ENCODE measurements at regions not wholly inside any gene's neighbourhood (a gene's known extent, or its start where the extent isn't known, plus 50 kb on each side); places are given as distances from the start of the nearest gene placed in this dataset.

- H4K91ac ChIP-seq (ENCODE audit: low read length): no peak overlapping the region
- H2BK120ac ChIP-seq (ENCODE audit: low read depth, low read length): no peak overlapping the region
- H2AK5ac ChIP-seq (ENCODE audit: low read length, severe bottlenecking): no peak overlapping the region
- H3K4me2 ChIP-seq (ENCODE audit: low read length, poor library complexity, severe bottlenecking): no peak overlapping the region
- no peaks in the 10 kb centered on the region for H3K79me1 ChIP-seq (replicated peaks; ENCODE audit: low read length, poor library complexity, severe bottlenecking)
- H2BK5ac ChIP-seq (ENCODE audit: low read depth, low read length, poor library complexity, severe bottlenecking): no peak overlapping the region
- no peak overlapping the region for H3K23ac ChIP-seq (ENCODE audit: low read length in 2 of 2)
- H3K4me1 ChIP-seq (ENCODE audit: control insufficient read depth, insufficient read depth, low read depth, low read length): no peaks in the 10 kb centered on the region
- no peak overlapping the region for H2BK12ac ChIP-seq (ENCODE audit: low read length in 2 of 2)
- no peak overlapping the region for H3K9ac ChIP-seq (ENCODE audit: low read length)
- DNase-seq: no peak
- no peaks in the 10 kb centered on the region for H3K36me3 ChIP-seq (ENCODE audit: control insufficient read depth in 1 of 2, insufficient read depth in 2 of 2, low read depth in 1 of 2, low read length in 2 of 2)
- H3K18ac ChIP-seq (ENCODE audit: low read depth in 1 of 2, low read length in 2 of 2): no peak overlapping the region
- 63% methylated on average over 5 of the region's 7 CpGs for WGBS
- peaks cover 10 to 21% of the 10 kb centered on the region in 2 experiments for H3K27me3 ChIP-seq (ENCODE audit: control insufficient read depth in 1 of 2, insufficient read depth in 1 of 2, low read length in 2 of 2)
- H3K14ac ChIP-seq (ENCODE audit: low read length in 2 of 2): no peak overlapping the region
- no peak overlapping the region for H3K4me3 ChIP-seq (ENCODE audit: insufficient read depth in 1 of 2, low read depth in 1 of 2, low read length in 2 of 2)
- no peak overlapping the region for H3K4ac ChIP-seq (ENCODE audit: low read depth in 1 of 2, low read length in 2 of 2)
- H4K8ac ChIP-seq (ENCODE audit: low read length): no peak overlapping the region
- H3K27ac ChIP-seq (ENCODE audit: low read length, poor library complexity, severe bottlenecking): no peak overlapping the region
- H2AFZ ChIP-seq (ENCODE audit: low read depth, low read length): no peak overlapping the region
- no peak overlapping the region for H2BK15ac ChIP-seq (ENCODE audit: low read depth, poor library complexity, severe bottlenecking)
- no peaks in the 10 kb centered on the region for H3K9me3 ChIP-seq (ENCODE audit: control insufficient read depth, low read length)
These were observed 135.1 kb upstream of the MAGI3 start for GRCh38 chr1:113255038-113255719.

DNA sequence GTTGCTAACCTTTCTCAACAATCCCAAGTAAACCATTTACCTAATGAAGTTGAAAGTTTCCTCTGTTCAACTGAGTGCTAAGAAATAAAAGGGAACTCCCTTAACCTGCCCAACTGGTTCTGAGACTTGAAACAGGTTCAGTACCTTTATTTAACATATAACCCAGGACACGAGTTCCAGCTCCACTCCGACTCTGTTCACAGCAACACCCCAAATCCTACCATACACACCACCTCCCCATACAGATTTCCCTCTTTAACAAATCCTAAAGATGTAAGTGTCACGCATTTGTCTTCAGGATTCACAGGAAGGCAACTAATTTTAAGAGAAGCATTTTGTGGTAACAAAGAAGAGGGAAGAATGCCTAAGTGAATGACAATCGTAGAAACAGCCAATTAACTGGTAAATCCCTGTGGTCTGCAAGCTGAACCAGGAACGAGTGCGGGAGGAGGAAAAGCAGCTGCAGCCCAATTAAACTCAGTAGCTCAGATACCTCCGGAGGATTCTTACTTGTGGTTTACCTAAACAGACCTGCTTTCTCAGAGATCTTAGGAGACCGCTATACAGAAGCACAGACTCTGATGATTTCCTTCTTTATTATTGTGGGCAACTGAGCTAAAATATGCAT is 134.5 kb upstream of the MAGI3 start:
- Histone ChIP-seq H3K79me1 (replicated peaks; ENCODE audit: low read length, poor library complexity, severe bottlenecking) (no peaks in the 10 kb centered on the region), H4K8ac (ENCODE audit: low read length) (no peak overlapping the region), H3K4me1 (ENCODE audit: control insufficient read depth, insufficient read depth, low read depth, low read length) (no peaks in the 10 kb centered on the region), H3K36me3 (ENCODE audit: control insufficient read depth in 1 of 2, insufficient read depth in 2 of 2, low read depth in 1 of 2, low read length in 2 of 2) (no peaks in the 10 kb centered on the region), H3K9ac (ENCODE audit: low read length) (no peak overlapping the region), H3K9me3 (ENCODE audit: control insufficient read depth, low read length) (no peaks in the 10 kb centered on the region), H2AK5ac (ENCODE audit: low read length, severe bottlenecking) (no peak overlapping the region), H2BK15ac (ENCODE audit: low read depth, poor library complexity, severe bottlenecking) (no peak overlapping the region), H3K4me3 (ENCODE audit: insufficient read depth in 1 of 2, low read depth in 1 of 2, low read length in 2 of 2) (no peak overlapping the region), H3K4ac (ENCODE audit: low read depth in 1 of 2, low read length in 2 of 2) (no peak overlapping the region), H4K91ac (ENCODE audit: low read length) (no peak overlapping the region), H2BK5ac (ENCODE audit: low read depth, low read length, poor library complexity, severe bottlenecking) (no peak overlapping the region), H2BK12ac (ENCODE audit: low read length in 2 of 2) (no peak overlapping the region), H3K27ac (ENCODE audit: low read length, poor library complexity, severe bottlenecking) (no peak overlapping the region), H3K4me2 (ENCODE audit: low read length, poor library complexity, severe bottlenecking) (no peak overlapping the region), H3K27me3 (ENCODE audit: control insufficient read depth in 1 of 2, insufficient read depth in 1 of 2, low read length in 2 of 2) (peaks cover 11 to 18% of the 10 kb centered on the region in 2 experiments), H3K14ac (ENCODE audit: low read length in 2 of 2) (no peak overlapping the region), H3K23ac (ENCODE audit: low read length in 2 of 2) (no peak overlapping the region), H2AFZ (ENCODE audit: low read depth, low read length) (no peak overlapping the region), H2BK120ac (ENCODE audit: low read depth, low read length) (no peak overlapping the region), H3K18ac (ENCODE audit: low read depth in 1 of 2, low read length in 2 of 2) (no peak overlapping the region)
- 34% methylated on average over 7 of the region's 8 CpGs for WGBS
- DNase-seq: no peak

GRCh38 chr1:113256348-113256729 is 134.0 kb upstream of the MAGI3 start:
- Histone ChIP-seq H2AK5ac (ENCODE audit: low read length, severe bottlenecking) (no peak overlapping the region), H4K8ac (ENCODE audit: low read length) (no peak overlapping the region), H3K4me2 (ENCODE audit: low read length, poor library complexity, severe bottlenecking) (no peak overlapping the region), H2BK12ac (ENCODE audit: low read length in 2 of 2) (no peak overlapping the region), H3K14ac (ENCODE audit: low read length in 2 of 2) (no peak overlapping the region), H4K91ac (ENCODE audit: low read length) (no peak overlapping the region), H3K4me1 (ENCODE audit: control insufficient read depth, insufficient read depth, low read depth, low read length) (no peaks in the 10 kb centered on the region), H3K23ac (ENCODE audit: low read length in 2 of 2) (no peak overlapping the region), H3K27ac (ENCODE audit: low read length, poor library complexity, severe bottlenecking) (no peak overlapping the region), H3K27me3 (ENCODE audit: control insufficient read depth in 1 of 2, insufficient read depth in 1 of 2, low read length in 2 of 2) (peaks cover 11 to 18% of the 10 kb centered on the region in 2 experiments), H3K36me3 (ENCODE audit: control insufficient read depth in 1 of 2, insufficient read depth in 2 of 2, low read depth in 1 of 2, low read length in 2 of 2) (no peaks in the 10 kb centered on the region), H3K18ac (ENCODE audit: low read depth in 1 of 2, low read length in 2 of 2) (no peak overlapping the region), H3K4ac (ENCODE audit: low read depth in 1 of 2, low read length in 2 of 2) (no peak overlapping the region), H3K9ac (ENCODE audit: low read length) (no peak overlapping the region), H3K9me3 (ENCODE audit: control insufficient read depth, low read length) (no peaks in the 10 kb centered on the region), H2AFZ (ENCODE audit: low read depth, low read length) (no peak overlapping the region), H2BK5ac (ENCODE audit: low read depth, low read length, poor library complexity, severe bottlenecking) (no peak overlapping the region), H3K79me1 (replicated peaks; ENCODE audit: low read length, poor library complexity, severe bottlenecking) (no peaks in the 10 kb centered on the region), H2BK120ac (ENCODE audit: low read depth, low read length) (no peak overlapping the region), H2BK15ac (ENCODE audit: low read depth, poor library complexity, severe bottlenecking) (no peak overlapping the region), H3K4me3 (ENCODE audit: insufficient read depth in 1 of 2, low read depth in 1 of 2, low read length in 2 of 2) (no peak overlapping the region)
- WGBS: 78% methylated on average over 2 of the region's 2 CpGs
- DNase-seq: no peak

DNA sequence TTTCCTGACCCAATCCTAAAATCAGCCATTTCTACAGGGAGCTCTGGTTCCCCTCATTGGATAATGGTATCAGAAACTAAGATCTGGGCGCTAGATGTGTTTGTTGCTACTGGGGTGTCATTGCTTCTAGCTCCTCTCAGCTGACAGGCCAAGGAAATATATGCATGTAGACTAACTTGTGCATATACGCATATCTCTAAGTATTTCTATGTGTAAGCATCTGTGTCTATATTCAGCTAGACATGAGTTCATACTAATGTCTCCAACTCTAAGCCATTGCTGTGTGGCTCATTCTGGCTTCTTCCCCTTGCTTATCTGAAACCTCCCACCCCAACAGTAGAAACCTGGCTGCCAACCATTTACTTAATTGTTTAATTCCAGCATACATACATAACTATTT is 130.3 kb upstream of the MAGI3 start:
- no peak overlapping the region for H3K27ac ChIP-seq (ENCODE audit: low read length, poor library complexity, severe bottlenecking)
- no peaks in the 10 kb centered on the region for H3K36me3 ChIP-seq (ENCODE audit: control insufficient read depth in 1 of 2, insufficient read depth in 2 of 2, low read depth in 1 of 2, low read length in 2 of 2)
- H3K4ac ChIP-seq (ENCODE audit: low read depth in 1 of 2, low read length in 2 of 2): no peak overlapping the region
- peaks cover 12 to 16% of the 10 kb centered on the region in 2 experiments for H3K27me3 ChIP-seq (ENCODE audit: control insufficient read depth in 1 of 2, insufficient read depth in 1 of 2, low read length in 2 of 2)
- H3K79me1 ChIP-seq (replicated peaks; ENCODE audit: low read length, poor library complexity, severe bottlenecking): no peaks in the 10 kb centered on the region
- no peak overlapping the region for H3K4me3 ChIP-seq (ENCODE audit: insufficient read depth in 1 of 2, low read depth in 1 of 2, low read length in 2 of 2)
- H3K18ac ChIP-seq (ENCODE audit: low read depth in 1 of 2, low read length in 2 of 2): no peak overlapping the region
- H4K91ac ChIP-seq (ENCODE audit: low read length): no peak overlapping the region
- H3K9ac ChIP-seq (ENCODE audit: low read length): no peak overlapping the region
- H4K8ac ChIP-seq (ENCODE audit: low read length): no peak overlapping the region
- no peak overlapping the region for H2AK5ac ChIP-seq (ENCODE audit: low read length, severe bottlenecking)
- DNase-seq: no peak
- no peak overlapping the region for H3K4me2 ChIP-seq (ENCODE audit: low read length, poor library complexity, severe bottlenecking)
- no peak overlapping the region for H2BK15ac ChIP-seq (ENCODE audit: low read depth, poor library complexity, severe bottlenecking)
- H2BK120ac ChIP-seq (ENCODE audit: low read depth, low read length): no peak overlapping the region
- no CpG with 5 or more reads among the region's 2 CpGs for WGBS
- H2BK5ac ChIP-seq (ENCODE audit: low read depth, low read length, poor library complexity, severe bottlenecking): no peak overlapping the region
- no peaks in the 10 kb centered on the region for H3K9me3 ChIP-seq (ENCODE audit: control insufficient read depth, low read length)
- H3K4me1 ChIP-seq (ENCODE audit: control insufficient read depth, insufficient read depth, low read depth, low read length): no peaks in the 10 kb centered on the region
- H3K23ac ChIP-seq (ENCODE audit: low read length in 2 of 2): no peak overlapping the region
- H3K14ac ChIP-seq (ENCODE audit: low read length in 2 of 2): no peak overlapping the region
- H2BK12ac ChIP-seq (ENCODE audit: low read length in 2 of 2): no peak overlapping the region
- no peak overlapping the region for H2AFZ ChIP-seq (ENCODE audit: low read depth, low read length)

All from mesenchymal stem cell (in vitro differentiated cells and primary cell).